Hepatocyte (in vitro differentiated cells): ENCODE measurements at regions not wholly inside any gene's neighbourhood (a gene's known extent, or its start where the extent isn't known, plus 50 kb on each side); places are given as distances from the start of the nearest gene placed in this dataset.

Source experiments
- CTCF ChIP-seq: fragments of 200-600 bp; sonication (generic); IDR thresholded peaks from 2 replicates; pipeline ENCODE4 v1.5.1; 2016; ENCODE audit warnings: antibody characterized with exemption, mild to moderate bottlenecking; ENCODE audit not compliant: poor library complexity
- EZH2 ChIP-seq: fragments of 200-600 bp; sonication (generic); IDR thresholded peaks from 2 replicates; pipeline ENCODE4 v1.6.1; 2016; ENCODE audit warnings: antibody characterized with exemption, mild to moderate bottlenecking, borderline replicate concordance

- TF ChIP-seq CTCF (no peak), EZH2 (no peak)
Measured at GRCh38 chr9:129552064-129552463, 68.8 kb downstream of the C9orf50 start.
